ENCODE measurements at regions not wholly inside any gene's neighbourhood (a gene's known extent, or its start where the extent isn't known, plus 50 kb on each side); places are given as distances from the start of the nearest gene placed in this dataset.

DNA sequence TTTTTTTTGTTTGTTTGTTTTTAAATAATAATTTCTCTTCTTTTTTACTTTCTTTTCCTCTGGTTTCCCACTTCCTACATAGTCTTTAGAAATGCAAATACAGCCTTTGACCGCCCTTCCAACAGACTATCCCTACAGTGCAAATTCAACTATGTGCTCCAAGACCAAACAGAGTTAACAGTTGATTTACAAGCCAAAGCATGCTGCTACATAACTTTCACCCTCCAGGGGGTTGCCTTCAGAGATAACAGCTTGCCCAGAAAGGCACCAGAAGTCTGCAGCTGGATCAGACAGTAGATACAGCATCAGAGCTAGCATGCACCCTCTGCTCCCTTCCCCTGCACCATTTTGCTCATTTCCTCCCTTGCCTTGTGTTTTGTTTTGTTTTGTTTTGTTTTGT lies 539.0 kb downstream of the ZWINT start:
- ATAC-seq (ENCODE audit: low FRiP score) (no peak), DNase-seq (ENCODE audit: low spot score) (no peak)
- TF ChIP-seq, protein P1, sequence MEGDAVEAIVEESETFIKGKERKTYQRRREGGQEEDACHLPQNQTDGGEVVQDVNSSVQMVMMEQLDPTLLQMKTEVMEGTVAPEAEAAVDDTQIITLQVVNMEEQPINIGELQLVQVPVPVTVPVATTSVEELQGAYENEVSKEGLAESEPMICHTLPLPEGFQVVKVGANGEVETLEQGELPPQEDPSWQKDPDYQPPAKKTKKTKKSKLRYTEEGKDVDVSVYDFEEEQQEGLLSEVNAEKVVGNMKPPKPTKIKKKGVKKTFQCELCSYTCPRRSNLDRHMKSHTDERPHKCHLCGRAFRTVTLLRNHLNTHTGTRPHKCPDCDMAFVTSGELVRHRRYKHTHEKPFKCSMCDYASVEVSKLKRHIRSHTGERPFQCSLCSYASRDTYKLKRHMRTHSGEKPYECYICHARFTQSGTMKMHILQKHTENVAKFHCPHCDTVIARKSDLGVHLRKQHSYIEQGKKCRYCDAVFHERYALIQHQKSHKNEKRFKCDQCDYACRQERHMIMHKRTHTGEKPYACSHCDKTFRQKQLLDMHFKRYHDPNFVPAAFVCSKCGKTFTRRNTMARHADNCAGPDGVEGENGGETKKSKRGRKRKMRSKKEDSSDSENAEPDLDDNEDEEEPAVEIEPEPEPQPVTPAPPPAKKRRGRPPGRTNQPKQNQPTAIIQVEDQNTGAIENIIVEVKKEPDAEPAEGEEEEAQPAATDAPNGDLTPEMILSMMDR (IDR thresholded peaks at IDR 0.05), result no peak

DNA sequence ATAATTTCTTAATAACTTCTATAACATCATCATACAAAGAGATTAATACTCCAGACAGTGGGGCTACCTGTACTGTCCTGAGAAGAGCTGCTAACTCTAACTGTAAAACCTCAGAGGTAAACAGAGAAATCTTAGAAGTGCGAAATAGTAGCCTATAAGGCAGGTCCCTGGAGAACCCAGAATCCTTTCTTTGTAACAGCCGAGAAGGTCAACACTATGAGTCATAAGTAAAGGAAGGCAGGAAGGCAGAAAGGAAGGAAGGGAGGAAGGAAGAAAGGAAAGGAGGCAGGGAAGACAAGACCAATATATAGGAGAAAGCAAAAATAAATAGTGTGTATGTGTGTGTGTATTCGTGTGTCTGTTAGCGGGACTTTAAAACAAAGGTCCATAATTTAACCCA lies 540.6 kb downstream of the ZWINT start:
- DNase-seq (ENCODE audit: low spot score), result no peak
- TF ChIP-seq, protein P1 (IDR thresholded peaks at IDR 0.05), result no peak
- no peak for ATAC-seq (ENCODE audit: low FRiP score)

DNA sequence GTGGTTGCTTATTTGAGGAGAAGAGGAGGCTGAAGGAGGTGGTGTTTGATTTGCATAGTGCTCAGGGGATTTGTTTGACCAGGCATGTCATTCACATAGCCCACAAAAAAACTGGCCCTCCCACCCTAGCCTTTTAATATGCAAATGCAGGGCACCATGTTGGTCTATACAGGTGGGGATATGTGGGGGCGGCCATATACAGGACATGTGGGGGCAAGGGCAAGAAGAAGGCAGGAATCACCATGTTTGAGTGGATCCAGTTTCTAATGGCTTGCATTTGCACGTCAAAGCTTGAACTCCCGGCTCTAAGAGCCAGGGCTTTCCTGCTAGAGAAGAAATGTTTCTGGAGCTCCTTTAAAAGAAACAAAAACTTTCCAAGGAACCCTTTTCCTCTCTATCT lies 541.0 kb downstream of the ZWINT start:
- ATAC-seq (ENCODE audit: low FRiP score) (no peak), DNase-seq (ENCODE audit: low spot score) (no peak)
- TF ChIP-seq, protein P1 (IDR thresholded peaks at IDR 0.05), result no peak

DNA sequence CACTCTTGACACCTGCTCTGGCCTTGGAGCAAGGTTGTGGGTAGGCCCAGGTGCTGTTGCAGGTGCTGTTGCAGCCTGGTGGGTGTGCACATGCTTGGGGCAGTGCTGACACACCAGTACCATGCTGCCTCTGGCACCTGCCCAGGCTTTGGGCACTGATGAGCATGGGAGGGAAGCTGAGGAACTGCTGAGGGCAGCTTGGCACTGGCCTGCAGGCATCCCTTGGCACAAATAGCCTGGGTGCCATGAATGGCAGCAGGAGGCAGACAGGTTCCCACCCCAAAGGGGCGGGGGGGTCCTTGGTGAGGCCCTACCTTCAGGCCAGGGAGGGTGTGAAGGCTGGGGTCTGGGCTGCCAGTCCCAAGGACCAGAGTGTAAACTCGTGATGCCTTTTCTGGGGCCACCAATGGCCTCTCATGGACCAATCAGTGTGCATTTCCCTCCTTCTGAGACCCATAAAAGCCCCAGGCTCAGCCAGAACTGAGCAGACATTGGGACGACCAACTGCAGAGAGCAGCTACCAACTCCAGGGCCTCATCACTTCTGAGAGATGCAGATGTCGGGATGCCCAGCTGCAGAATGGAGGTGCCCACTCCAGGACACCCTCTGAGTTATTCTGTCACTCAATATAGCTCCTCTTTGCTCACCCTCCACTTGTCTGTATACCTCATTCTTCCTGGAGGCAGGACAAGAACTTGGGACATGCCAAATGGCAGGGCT lies 547.4 kb downstream of the ZWINT start:
- no peak for DNase-seq (ENCODE audit: low spot score)
- TF ChIP-seq, protein P1 (IDR thresholded peaks at IDR 0.05), result no peak
- ATAC-seq (ENCODE audit: low FRiP score), result no peak

DNA sequence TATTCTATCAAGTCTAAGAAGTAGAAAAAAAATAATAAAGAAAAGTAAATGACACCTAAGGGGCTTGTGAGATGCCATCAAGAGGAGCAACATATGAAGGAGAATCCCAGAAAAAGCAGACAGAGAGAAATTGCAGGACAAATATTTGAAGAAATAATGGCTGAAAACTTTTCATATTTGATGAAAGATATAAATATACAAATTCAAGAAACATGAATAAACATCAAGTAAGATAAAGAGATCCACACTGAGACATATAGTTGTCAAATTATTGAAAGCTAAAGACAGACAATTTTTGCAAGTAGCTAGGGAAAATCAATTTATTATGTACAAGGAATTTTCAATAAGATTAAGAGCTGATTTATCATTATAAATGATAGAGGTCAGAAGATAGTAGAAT lies 558.0 kb downstream of the ZWINT start:
- ATAC-seq (ENCODE audit: low FRiP score) (no peak), DNase-seq (ENCODE audit: low spot score) (no peak)
- TF ChIP-seq, protein P1 (IDR thresholded peaks at IDR 0.05), result no peak

DNA sequence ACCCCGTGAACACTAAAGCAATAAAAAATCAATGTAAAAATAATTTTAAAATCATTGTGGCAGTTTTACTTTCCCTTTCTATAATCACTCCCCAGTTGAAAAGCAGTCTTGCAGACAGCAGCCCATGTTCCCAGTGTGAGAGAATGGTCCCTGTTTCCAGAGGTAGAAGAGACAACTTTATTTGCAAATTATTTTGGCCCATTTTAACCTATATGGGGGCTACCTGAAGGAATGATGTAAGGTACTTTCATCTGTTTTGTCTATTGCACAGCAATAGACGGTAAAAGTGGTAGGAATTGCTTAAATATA lies 559.8 kb downstream of the ZWINT start:
- ATAC-seq (ENCODE audit: low FRiP score), result no peak
- DNase-seq (ENCODE audit: low spot score), result no peak

More for the DNA sequence above, 559.8 kb downstream of the ZWINT start:
- TF ChIP-seq, protein P1 (IDR thresholded peaks at IDR 0.05), result no peak

Data from omental fat pad (tissue), 3 donors.